GM12873 (cell line): ENCODE measurements at regions not wholly inside any gene's neighbourhood (a gene's known extent, or its start where the extent isn't known, plus 50 kb on each side); places are given as distances from the start of the nearest gene placed in this dataset.

Experiments
- TF ChIP-seq, protein P1 (sequence below): IDR thresholded peaks from 2 replicates; pipeline ENCODE4 v1.5.1; 2012; ENCODE audit warnings: low read depth, mild to moderate bottlenecking, moderate library complexity, low read length, control low read depth; ENCODE audit not compliant: insufficient read depth; ENCODE audit errors: missing control alignments

DNA sequence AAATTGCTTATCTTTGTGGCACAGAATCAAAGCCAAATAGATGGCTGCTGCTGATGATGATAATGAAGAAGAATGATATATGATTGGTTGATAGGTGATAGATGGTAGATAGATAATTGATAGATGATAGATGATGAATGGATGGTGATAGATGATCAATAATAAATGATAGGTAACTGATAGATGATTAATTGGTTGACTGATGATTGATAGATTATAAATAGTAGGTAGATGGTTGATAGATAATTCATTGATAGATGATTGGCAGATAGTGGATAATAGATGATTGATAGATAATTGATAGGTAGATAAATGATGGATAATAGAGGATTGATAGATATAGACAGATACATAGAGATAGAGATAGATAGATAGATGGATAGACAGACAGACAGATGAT, 430.2 kb downstream of the EIPR1 start:
- TF ChIP-seq, protein P1, sequence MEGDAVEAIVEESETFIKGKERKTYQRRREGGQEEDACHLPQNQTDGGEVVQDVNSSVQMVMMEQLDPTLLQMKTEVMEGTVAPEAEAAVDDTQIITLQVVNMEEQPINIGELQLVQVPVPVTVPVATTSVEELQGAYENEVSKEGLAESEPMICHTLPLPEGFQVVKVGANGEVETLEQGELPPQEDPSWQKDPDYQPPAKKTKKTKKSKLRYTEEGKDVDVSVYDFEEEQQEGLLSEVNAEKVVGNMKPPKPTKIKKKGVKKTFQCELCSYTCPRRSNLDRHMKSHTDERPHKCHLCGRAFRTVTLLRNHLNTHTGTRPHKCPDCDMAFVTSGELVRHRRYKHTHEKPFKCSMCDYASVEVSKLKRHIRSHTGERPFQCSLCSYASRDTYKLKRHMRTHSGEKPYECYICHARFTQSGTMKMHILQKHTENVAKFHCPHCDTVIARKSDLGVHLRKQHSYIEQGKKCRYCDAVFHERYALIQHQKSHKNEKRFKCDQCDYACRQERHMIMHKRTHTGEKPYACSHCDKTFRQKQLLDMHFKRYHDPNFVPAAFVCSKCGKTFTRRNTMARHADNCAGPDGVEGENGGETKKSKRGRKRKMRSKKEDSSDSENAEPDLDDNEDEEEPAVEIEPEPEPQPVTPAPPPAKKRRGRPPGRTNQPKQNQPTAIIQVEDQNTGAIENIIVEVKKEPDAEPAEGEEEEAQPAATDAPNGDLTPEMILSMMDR = no peak

DNA sequence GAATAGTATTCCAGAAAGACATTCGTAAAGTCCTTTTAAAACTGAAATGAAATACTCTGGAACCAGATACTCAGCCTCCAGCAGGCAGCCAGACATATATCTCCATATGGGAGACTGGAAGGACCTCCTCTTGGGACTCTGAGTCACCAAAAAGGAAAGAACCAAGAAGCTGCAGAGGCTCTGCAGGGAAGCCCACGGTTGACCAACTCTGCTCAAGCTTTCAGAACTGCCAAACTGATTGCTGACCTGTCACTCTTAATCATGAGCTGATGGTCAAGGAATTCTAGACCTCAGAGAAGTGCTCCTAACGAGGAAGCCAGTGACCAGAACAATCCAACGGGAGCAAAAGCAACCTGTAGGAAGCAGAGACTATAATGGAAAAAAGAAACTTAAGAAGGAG, 434.7 kb downstream of the EIPR1 start:
- TF ChIP-seq, protein P1 = no peak

DNA sequence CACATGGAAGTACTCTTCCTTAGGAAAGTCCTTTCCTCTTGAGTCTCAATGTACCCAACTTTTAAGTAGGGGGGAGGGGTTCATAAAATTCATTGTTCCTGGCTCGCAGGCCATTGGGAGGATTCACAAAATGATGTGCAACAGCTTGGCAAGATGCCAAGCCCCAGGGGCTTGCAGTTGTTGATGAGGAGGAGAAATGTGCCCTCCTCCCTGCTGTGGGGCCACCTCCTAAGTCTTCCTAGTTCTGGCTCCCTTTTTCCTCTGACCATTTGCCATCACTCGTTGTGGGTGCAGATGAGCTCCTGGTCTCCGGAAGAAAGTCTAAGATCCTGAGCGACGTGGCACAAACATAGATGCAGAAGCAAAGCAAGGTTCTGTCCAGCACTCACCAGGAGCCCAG, 435.4 kb downstream of the EIPR1 start:
- TF ChIP-seq, protein P1 = no peak

DNA sequence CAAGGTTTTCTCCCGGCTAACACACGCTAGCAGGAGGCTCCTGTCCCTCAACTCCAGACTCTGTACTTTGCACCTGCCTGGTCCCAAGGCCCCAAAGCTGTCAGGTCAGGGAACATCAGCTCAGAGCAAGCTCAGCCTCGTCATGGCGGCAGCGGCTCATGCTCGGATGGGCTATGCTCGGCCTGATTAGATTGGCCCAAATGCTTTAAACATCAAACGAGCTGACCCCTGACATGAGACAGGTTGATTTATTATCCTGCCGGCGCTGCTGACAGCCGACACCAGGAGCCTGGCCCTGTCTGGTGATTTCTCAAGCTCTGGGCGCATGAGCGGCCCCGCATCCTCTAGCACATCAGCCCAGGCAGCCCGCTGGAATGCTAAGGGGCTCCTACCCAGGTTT, 436.4 kb downstream of the EIPR1 start:
- TF ChIP-seq, protein P1 = no peak

DNA sequence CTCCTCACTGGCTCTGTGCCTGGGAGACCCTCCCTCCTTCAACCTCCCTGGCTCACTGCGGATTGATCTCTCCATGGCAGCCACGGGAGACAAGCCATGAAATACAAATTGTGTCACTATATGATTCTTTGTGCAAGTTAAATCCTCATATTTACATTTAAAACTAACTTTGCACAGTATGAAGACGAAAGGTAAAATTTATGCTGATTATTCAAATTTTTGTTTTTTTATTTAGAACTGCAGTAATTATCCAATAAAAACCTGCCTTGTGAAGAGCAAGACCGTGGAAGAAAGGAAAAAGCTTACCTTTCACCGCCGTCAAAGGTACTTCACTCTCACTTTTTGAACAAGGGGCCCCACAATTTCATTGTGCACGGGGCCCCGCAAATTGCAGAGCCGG, 436.9 kb downstream of the EIPR1 start:
- TF ChIP-seq, protein P1 = no peak

DNA sequence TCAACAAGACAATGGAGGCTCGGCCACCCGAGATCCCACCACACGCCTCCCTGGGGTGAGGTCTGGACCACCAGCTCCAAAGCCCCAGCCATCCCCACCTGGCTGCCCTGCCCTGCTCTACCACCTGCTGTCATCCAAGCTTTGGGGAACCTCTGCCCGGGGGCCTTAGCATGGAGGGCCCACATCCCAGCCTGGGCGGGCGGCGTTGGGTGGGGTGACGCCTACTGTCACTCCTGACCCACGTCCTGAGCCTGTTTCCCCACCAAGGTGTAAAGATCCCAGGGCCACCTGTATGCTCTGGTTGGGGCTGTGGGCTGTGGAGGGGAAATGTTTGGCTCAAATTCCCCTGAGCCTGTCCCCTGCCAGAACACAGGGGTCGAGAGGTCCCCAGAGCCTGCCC, 437.6 kb downstream of the EIPR1 start:
- TF ChIP-seq, protein P1 = no peak

DNA sequence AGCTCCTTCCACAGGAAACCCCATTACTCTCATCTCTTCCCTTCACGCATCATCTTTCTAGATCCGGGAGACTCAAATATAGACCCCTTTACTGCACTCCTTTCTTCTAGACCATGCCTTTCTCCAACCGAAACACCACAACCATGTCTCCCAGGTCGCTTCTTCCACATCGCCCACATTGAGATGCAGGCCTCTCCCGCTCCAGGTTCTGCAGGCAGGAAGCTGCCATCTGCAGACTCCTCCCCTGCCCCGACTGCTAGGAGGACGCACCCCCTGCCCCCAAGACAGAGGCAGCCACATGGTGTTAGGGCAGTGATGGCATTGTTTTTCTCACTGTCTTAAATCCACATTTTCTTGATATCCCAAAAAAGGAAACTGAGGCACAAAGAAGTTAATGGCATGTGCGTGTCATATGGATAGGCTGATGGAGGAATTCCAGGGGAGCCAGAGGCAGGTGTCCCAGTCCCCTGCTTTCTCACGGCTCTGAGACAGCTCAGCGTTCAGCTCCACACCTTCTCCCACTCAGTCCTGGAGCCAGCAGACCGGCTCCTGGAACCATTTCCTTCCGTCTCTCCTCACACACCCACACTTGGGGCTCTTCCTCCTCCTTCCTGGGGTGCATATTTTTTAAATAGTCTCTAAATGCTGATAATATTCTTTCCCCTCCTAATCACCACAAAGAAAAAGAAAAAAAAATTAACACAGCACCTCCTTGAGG, 438.4 kb downstream of the EIPR1 start:
- TF ChIP-seq, protein P1 = no peak

DNA sequence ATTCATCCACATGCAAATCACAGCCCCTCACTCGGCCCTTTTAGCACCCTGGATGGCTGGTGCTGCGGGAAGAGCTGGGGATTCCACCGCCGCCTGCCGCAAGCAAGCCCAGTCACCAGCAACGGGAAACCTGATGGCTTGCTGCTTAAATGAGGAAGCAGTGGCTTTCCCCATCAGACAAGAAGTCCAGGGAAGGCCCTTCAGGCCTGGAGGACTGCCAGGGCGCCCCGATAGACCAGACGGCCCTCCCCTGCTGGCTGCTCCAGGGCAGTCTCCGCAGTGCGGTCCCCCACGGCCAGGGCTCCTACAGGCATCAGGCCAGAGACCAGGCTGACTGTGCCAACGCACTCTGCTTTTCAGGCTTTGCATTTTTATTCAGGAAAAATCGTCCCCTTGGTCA, 439.1 kb downstream of the EIPR1 start:
- TF ChIP-seq, protein P1 = no peak
